GM12892 (cell line): ENCODE measurements at regions not wholly inside any gene's neighbourhood (a gene's known extent, or its start where the extent isn't known, plus 50 kb on each side); places are given as distances from the start of the nearest gene placed in this dataset.
A peak's percentile ranks its signal among the peaks of the same experiment; 100 is the strongest.

Experiments
- DNase-seq: peaks from one replicate; pipeline ENCODE4 v3.0.0; 2011; ENCODE audit not compliant: insufficient read length
- FAIRE-seq: peaks from 2 replicates; lab custom pipeline; 2011; peaks lifted over from hg19 to GRCh38; lab: Jason Lieb, UNC
- POLR2A ChIP-seq: IDR thresholded peaks from 2 replicates; pipeline ENCODE4 v1.6.1; 2011; ENCODE audit warnings: low read depth, low read length, control low read depth
- POLR2AphosphoS5 ChIP-seq: IDR thresholded peaks from 2 replicates; pipeline ENCODE4 v1.6.1; 2011; ENCODE audit warnings: low read depth, low read length, control low read depth
- TAF1 ChIP-seq: IDR thresholded peaks from 2 replicates; pipeline ENCODE4 v1.6.1; 2011; ENCODE audit warnings: low read depth, mild to moderate bottlenecking, control low read depth, low read length, borderline replicate concordance

DNA sequence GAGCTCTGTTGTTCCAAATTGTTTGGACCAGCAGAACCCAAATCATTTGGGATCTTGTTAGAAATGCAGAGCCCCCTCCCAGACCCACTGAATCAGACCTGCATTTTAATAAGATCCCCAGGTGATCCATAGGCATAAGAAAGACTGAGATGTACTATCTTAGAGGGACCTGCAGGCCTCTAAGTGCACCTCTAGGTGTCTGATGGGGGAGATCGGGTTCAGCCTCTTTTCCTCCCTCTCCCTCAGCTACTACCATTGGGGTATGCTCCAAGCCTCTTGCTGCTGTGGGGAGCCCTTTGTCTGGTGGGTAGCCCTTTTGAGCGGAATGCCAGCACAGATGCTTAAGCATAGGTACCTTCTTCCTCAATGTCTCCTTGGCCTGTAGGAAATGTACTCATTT, 63.8 kb upstream of the RPS6KA3 start:
- DNase-seq (no peak), FAIRE-seq (no peak)
- TF ChIP-seq POLR2A = no peak

GRCh38 chrX:20329435-20329834, 62.7 kb upstream of the RPS6KA3 start:
- FAIRE-seq (no peak), DNase-seq (no peak)
- no peak for TF ChIP-seq POLR2AphosphoS5
- no peak for TF ChIP-seq TAF1
- TF ChIP-seq POLR2A = no peak

GRCh38 chrX:20325786-20326388, 59.2 kb upstream of the RPS6KA3 start:
- no peak for DNase-seq
- no peak for FAIRE-seq
- TF ChIP-seq TAF1 (no peak), POLR2A (no peak), POLR2AphosphoS5 (no peak)

DNA sequence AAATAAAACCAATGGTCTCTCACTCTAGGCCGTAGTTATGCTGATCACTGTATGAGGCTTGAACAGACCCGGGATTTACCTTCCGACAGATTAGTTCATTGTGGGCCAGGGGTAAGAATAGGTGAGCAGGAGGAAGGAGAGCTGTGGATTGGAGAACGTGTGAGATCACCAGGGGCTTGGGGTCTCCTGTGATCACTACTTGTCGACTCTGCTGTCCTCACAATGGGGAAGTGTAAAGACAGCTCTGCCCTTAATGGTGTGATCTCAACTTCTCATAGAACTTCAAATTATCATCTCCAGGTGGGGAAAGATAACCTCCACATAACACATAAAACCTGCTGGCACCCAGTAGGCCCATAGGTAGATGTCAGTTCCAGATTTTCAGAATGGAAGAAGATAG, 56.2 kb upstream of the RPS6KA3 start:
- DNase-seq = no peak
- TF ChIP-seq POLR2A (no peak), POLR2AphosphoS5 (no peak), TAF1 (no peak)
- FAIRE-seq = peak; percentile 53

- TF ChIP-seq POLR2AphosphoS5 (no peak), POLR2A (no peak), TAF1 (no peak)
- peak; percentile 88 for FAIRE-seq
- DNase-seq = no peak
Observed at GRCh38 chrX:20320461-20321159, 53.9 kb upstream of the RPS6KA3 start.

- TF ChIP-seq POLR2AphosphoS5 = no peak
- TF ChIP-seq TAF1 = no peak
- no peak for TF ChIP-seq POLR2A
- DNase-seq = no peak
- FAIRE-seq = no peak
Observed at GRCh38 chrX:20319054-20319453, 52.3 kb upstream of the RPS6KA3 start.

GRCh38 chrX:20317873-20318272, 51.2 kb upstream of the RPS6KA3 start:
- DNase-seq = no peak
- TF ChIP-seq POLR2AphosphoS5 = no peak
- no peak for TF ChIP-seq TAF1
- TF ChIP-seq POLR2A = no peak
- FAIRE-seq = no peak
